Neural cell (in vitro differentiated cells): ENCODE measurements at regions not wholly inside any gene's neighbourhood (a gene's known extent, or its start where the extent isn't known, plus 50 kb on each side); places are given as distances from the start of the nearest gene placed in this dataset.

Source experiments
- H2AFZ ChIP-seq: fragments of 200-600, 300-800 bp; sonication (generic), shearing (Covaris generic); 2 replicates; pipeline ENCODE4 v1.6.0; 2014; ENCODE audit warnings: low read depth, mild to moderate bottlenecking, antibody characterized with exemption, low read length, moderate library complexity
- H3F3A ChIP-seq: fragments of 200-600 bp; shearing (Covaris generic); 2 replicates; pipeline ENCODE4 v1.6.1; 2016; ENCODE audit warnings: mild to moderate bottlenecking, moderate library complexity, mixed read lengths, antibody characterized with exemption, low read length; ENCODE audit not compliant: insufficient read depth, poor library complexity, severe bottlenecking
- H3K27ac ChIP-seq: fragments of 200-600, 300-800 bp; sonication (generic), shearing (Covaris generic); 2 replicates; pipeline ENCODE4 v1.5.1; 2014; ENCODE audit warnings: mild to moderate bottlenecking, low read length, moderate library complexity
- H3K27me3 ChIP-seq: fragments of 300-800, 200-600 bp; sonication (generic), shearing (Covaris generic); 2 replicates; pipeline ENCODE4 v1.6.0; 2014; ENCODE audit warnings: mild to moderate bottlenecking, low read depth, low read length, moderate library complexity; ENCODE audit not compliant: insufficient read depth
- H3K36me3 ChIP-seq: fragments of 300-800, 200-600 bp; sonication (generic), shearing (Covaris generic); 2 replicates; pipeline ENCODE4 v1.5.1; 2014; ENCODE audit warnings: mild to moderate bottlenecking, antibody characterized with exemption, low read length, moderate library complexity; ENCODE audit not compliant: insufficient read depth
- H3K4me2 ChIP-seq: fragments of 300-800, 200-600 bp; sonication (generic), shearing (Covaris generic); 2 replicates; pipeline ENCODE4 v1.6.0; 2014; ENCODE audit warnings: mild to moderate bottlenecking, low read length
- H3K4me3 ChIP-seq: fragments of 300-800, 200-600 bp; sonication (generic), shearing (Covaris generic); 2 replicates; pipeline ENCODE4 v1.5.1; 2014; ENCODE audit warnings: mild to moderate bottlenecking, low read length, moderate library complexity
- H3K79me2 ChIP-seq: fragments of 200-600 bp; shearing (Covaris generic); replicated peaks from 2 replicates; pipeline ENCODE4 v1.6.0; 2014; ENCODE audit warnings: mild to moderate bottlenecking, low read length, moderate library complexity; ENCODE audit not compliant: insufficient read depth
- H3K9ac ChIP-seq: fragments of 300-800, 200-600 bp; sonication (generic), shearing (Covaris generic); 2 replicates; pipeline ENCODE4 v1.6.1; 2016; ENCODE audit warnings: mild to moderate bottlenecking, low read length, mixed read lengths
- H3K9me2 ChIP-seq: fragments of 200-600 bp; shearing (Covaris generic); 2 replicates; pipeline ENCODE4 v1.6.1; 2016; ENCODE audit warnings: mild to moderate bottlenecking, low read length, mixed read lengths; ENCODE audit not compliant: insufficient read depth
- H3K9me3 ChIP-seq: fragments of 200-600, 300-800 bp; sonication (generic), shearing (Covaris generic); 2 replicates; pipeline ENCODE4 v1.6.1; 2016; ENCODE audit warnings: mild to moderate bottlenecking, mixed run types, low read length, moderate library complexity, mixed read lengths
- H4K20me1 ChIP-seq: fragments of 200-600 bp; shearing (Covaris generic); 2 replicates; pipeline ENCODE4 v1.6.1; 2016; ENCODE audit warnings: mild to moderate bottlenecking, mixed run types; ENCODE audit not compliant: insufficient read depth
- EP300 ChIP-seq: fragments of 450-650 bp; conservative IDR thresholded peaks from 2 replicates; pipeline ENCODE4 v1.6.1; 2014; ENCODE audit warnings: antibody characterized with exemption, mild to moderate bottlenecking, moderate library complexity; ENCODE audit not compliant: poor library complexity, severe bottlenecking
- EZH2 ChIP-seq: fragments of 200-600, 300-800 bp; shearing (Covaris generic), sonication (generic); IDR thresholded peaks from 2 replicates; pipeline ENCODE4 v1.6.1; 2014; ENCODE audit warnings: antibody characterized with exemption, low read length, borderline replicate concordance, mild to moderate bottlenecking; ENCODE audit not compliant: insufficient read depth, poor library complexity, severe bottlenecking
- MXI1 ChIP-seq: fragments of 450-650 bp; conservative IDR thresholded peaks from 2 replicates; pipeline ENCODE4 v1.6.1; 2014; ENCODE audit warnings: antibody characterized with exemption, mild to moderate bottlenecking; ENCODE audit not compliant: poor library complexity, severe bottlenecking
- POLR2AphosphoS5 ChIP-seq: IDR thresholded peaks from 2 replicates; pipeline ENCODE4 v1.6.1; 2012
- RAD21 ChIP-seq: fragments of 450-650 bp; conservative IDR thresholded peaks from 2 replicates; pipeline ENCODE4 v1.6.1; 2014; ENCODE audit warnings: antibody characterized with exemption, mild to moderate bottlenecking, moderate library complexity
- SMC3 ChIP-seq: fragments of 450-650 bp; conservative IDR thresholded peaks from 2 replicates; pipeline ENCODE4 v1.6.1; 2014; ENCODE audit warnings: antibody characterized with exemption, mild to moderate bottlenecking, moderate library complexity; ENCODE audit not compliant: poor library complexity
- TAF1 ChIP-seq: IDR thresholded peaks from 2 replicates; pipeline ENCODE4 v1.6.1; 2012; ENCODE audit warnings: low read depth
- TF ChIP-seq, protein P1 (sequence below): IDR thresholded peaks from 2 replicates; pipeline ENCODE4 v1.6.1; 2012; ENCODE audit warnings: borderline replicate concordance
- TF ChIP-seq, protein P2 (sequence below): fragments of 450-650 bp; IDR thresholded peaks from 2 replicates; pipeline ENCODE4 v1.5.1; 2014; ENCODE audit warnings: antibody characterized with exemption, mild to moderate bottlenecking, moderate library complexity; ENCODE audit not compliant: poor library complexity, severe bottlenecking

DNA sequence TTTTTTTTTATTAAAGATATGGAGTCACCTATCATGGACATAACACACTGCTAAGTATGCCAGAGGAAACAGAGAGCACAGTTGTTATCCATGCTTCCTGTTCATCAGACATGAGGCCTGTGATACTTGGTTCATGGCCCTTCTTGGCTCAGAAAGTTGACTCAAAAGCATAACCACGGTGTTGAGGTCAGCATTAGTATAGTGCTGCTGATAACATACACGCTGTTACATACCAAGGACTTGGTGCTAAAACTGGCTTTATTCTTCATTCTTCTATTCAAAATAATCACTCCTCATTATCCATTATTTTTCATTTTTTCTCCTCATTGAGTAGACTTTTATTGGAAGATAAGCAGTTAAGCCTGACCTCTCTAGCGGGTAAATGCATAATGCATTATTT lies 464.1 kb downstream of the ADGRL2 start:
- Histone ChIP-seq H3K36me3 (no peaks in the 10 kb centered on the region), H2AFZ (no peak overlapping the region), H3K9me3 (no peaks in the 10 kb centered on the region), H3K4me3 (no peak overlapping the region), H3K9ac (no peak overlapping the region), H3K9me2 (no peaks in the 10 kb centered on the region), H3K27me3 (no peaks in the 10 kb centered on the region), H4K20me1 (no peaks in the 10 kb centered on the region), H3K4me2 (no peak overlapping the region), H3K79me2 (no peaks in the 10 kb centered on the region), H3K27ac (no peak overlapping the region), H3F3A (no peaks in the 10 kb centered on the region)
- TF ChIP-seq POLR2AphosphoS5 (no peak), EP300 (no peak), MXI1 (no peak), RAD21 (no peak), TAF1 (no peak), SMC3 (no peak), EZH2 (no peak)
- TF ChIP-seq, protein P1, sequence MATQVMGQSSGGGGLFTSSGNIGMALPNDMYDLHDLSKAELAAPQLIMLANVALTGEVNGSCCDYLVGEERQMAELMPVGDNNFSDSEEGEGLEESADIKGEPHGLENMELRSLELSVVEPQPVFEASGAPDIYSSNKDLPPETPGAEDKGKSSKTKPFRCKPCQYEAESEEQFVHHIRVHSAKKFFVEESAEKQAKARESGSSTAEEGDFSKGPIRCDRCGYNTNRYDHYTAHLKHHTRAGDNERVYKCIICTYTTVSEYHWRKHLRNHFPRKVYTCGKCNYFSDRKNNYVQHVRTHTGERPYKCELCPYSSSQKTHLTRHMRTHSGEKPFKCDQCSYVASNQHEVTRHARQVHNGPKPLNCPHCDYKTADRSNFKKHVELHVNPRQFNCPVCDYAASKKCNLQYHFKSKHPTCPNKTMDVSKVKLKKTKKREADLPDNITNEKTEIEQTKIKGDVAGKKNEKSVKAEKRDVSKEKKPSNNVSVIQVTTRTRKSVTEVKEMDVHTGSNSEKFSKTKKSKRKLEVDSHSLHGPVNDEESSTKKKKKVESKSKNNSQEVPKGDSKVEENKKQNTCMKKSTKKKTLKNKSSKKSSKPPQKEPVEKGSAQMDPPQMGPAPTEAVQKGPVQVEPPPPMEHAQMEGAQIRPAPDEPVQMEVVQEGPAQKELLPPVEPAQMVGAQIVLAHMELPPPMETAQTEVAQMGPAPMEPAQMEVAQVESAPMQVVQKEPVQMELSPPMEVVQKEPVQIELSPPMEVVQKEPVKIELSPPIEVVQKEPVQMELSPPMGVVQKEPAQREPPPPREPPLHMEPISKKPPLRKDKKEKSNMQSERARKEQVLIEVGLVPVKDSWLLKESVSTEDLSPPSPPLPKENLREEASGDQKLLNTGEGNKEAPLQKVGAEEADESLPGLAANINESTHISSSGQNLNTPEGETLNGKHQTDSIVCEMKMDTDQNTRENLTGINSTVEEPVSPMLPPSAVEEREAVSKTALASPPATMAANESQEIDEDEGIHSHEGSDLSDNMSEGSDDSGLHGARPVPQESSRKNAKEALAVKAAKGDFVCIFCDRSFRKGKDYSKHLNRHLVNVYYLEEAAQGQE: no peak
- TF ChIP-seq, protein P2, sequence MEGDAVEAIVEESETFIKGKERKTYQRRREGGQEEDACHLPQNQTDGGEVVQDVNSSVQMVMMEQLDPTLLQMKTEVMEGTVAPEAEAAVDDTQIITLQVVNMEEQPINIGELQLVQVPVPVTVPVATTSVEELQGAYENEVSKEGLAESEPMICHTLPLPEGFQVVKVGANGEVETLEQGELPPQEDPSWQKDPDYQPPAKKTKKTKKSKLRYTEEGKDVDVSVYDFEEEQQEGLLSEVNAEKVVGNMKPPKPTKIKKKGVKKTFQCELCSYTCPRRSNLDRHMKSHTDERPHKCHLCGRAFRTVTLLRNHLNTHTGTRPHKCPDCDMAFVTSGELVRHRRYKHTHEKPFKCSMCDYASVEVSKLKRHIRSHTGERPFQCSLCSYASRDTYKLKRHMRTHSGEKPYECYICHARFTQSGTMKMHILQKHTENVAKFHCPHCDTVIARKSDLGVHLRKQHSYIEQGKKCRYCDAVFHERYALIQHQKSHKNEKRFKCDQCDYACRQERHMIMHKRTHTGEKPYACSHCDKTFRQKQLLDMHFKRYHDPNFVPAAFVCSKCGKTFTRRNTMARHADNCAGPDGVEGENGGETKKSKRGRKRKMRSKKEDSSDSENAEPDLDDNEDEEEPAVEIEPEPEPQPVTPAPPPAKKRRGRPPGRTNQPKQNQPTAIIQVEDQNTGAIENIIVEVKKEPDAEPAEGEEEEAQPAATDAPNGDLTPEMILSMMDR: no peak

DNA sequence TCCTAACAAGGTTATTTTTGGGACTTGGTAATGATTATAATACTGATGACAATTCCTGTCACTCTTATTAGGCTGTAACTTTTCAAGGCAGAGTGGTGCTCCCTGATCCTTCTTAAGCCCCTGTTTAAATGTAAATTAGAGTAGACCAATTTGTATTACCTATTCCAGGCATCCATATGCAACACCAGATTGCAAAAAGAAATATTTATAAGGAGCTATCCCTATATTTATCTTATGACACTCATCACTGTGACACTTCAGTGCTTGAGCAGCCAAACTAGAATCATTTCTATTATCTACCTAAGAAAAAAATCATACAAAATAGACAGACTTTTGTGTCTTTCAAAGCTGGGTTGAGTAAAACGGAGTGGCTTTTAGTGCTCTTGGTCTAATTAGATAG lies 462.7 kb downstream of the ADGRL2 start:
- no peaks in the 10 kb centered on the region for H4K20me1 ChIP-seq

DNA sequence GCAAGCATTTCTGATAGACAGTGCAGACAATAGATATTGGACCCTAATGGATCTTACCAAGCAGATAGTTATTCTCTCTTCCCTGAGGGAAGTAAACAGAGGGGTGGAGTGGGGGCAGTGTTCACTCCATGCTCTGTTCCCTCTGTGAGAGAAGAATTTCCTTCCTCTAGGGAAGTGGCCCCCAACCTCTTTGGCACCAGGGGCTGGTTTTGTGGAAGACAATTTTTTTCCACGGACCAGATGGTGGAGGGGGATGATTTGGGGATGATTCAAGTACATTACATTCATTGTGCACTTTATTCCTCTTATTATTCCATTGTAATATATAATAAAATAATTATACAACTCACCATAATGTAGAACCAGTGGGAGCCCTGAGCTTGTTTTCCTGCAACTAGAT lies 459.9 kb downstream of the ADGRL2 start:
- H3K27me3 ChIP-seq: no peaks in the 10 kb centered on the region
- no peak for TF ChIP-seq TAF1
- H3K9me2 ChIP-seq: no peaks in the 10 kb centered on the region
- no peak overlapping the region for H3K4me2 ChIP-seq
- H2AFZ ChIP-seq: no peak overlapping the region
- H3K79me2 ChIP-seq: no peaks in the 10 kb centered on the region
- H3K27ac ChIP-seq: no peak overlapping the region
- H4K20me1 ChIP-seq: no peaks in the 10 kb centered on the region
- H3K36me3 ChIP-seq: no peaks in the 10 kb centered on the region
- H3K9me3 ChIP-seq: no peaks in the 10 kb centered on the region
- no peaks in the 10 kb centered on the region for H3F3A ChIP-seq
- H3K4me3 ChIP-seq: no peak overlapping the region
- no peak overlapping the region for H3K9ac ChIP-seq

More for the DNA sequence above, 462.7 kb downstream of the ADGRL2 start:
- Histone ChIP-seq H2AFZ (no peak overlapping the region), H3K9ac (no peak overlapping the region), H3F3A (no peaks in the 10 kb centered on the region), H3K4me2 (no peak overlapping the region), H3K4me3 (no peak overlapping the region), H3K27me3 (no peaks in the 10 kb centered on the region), H3K9me2 (no peaks in the 10 kb centered on the region), H3K79me2 (no peaks in the 10 kb centered on the region), H3K27ac (no peak overlapping the region), H3K9me3 (no peaks in the 10 kb centered on the region), H3K36me3 (no peaks in the 10 kb centered on the region)
- TF ChIP-seq EP300: peak; percentile 46
- no peak for TF ChIP-seq MXI1
